HEK293T (cell line): ENCODE measurements at regions not wholly inside any gene's neighbourhood (a gene's known extent, or its start where the extent isn't known, plus 50 kb on each side); places are given as distances from the start of the nearest gene placed in this dataset.

Source experiments
- BHLHE40 ChIP-seq: fragments of 450-650 bp; IDR thresholded peaks from 2 replicates; pipeline ENCODE4 v1.6.1; 2016; ENCODE audit warnings: mild to moderate bottlenecking, moderate library complexity, borderline replicate concordance
- CTBP1 ChIP-seq: fragments of 450-650 bp; IDR thresholded peaks from 2 replicates; pipeline ENCODE4 v1.6.1; 2016; ENCODE audit warnings: borderline replicate concordance
- FOXM1 ChIP-seq: fragments of 450-650 bp; IDR thresholded peaks from 2 replicates; pipeline ENCODE4 v1.6.1; 2017; ENCODE audit warnings: mild to moderate bottlenecking, borderline replicate concordance
- HDGF ChIP-seq: fragments of 450-650 bp; IDR thresholded peaks from 2 replicates; pipeline ENCODE4 v1.6.1; 2017; ENCODE audit warnings: antibody characterized with exemption, borderline replicate concordance
- SP1 ChIP-seq: fragments of 450-650 bp; IDR thresholded peaks from 2 replicates; pipeline ENCODE4 v1.6.1; 2017
- SUZ12 ChIP-seq: fragments of 450-650 bp; IDR thresholded peaks from 2 replicates; pipeline ENCODE4 v1.6.1; 2016; ENCODE audit warnings: mild to moderate bottlenecking
- TARDBP ChIP-seq: fragments of 450-650 bp; IDR thresholded peaks from 2 replicates; pipeline ENCODE4 v1.6.1; 2016

- TF ChIP-seq SUZ12: no peak
- TF ChIP-seq TARDBP: no peak
- no peak for TF ChIP-seq BHLHE40
- TF ChIP-seq CTBP1: no peak
- TF ChIP-seq SP1: no peak
- no peak for TF ChIP-seq FOXM1
- no peak for TF ChIP-seq HDGF
These were observed 63.6 kb upstream of the KLF12 start for GRCh38 chr13:74197677-74198429.
